NOMO-1 (cell line): ENCODE measurements at regions not wholly inside any gene's neighbourhood (a gene's known extent, or its start where the extent isn't known, plus 50 kb on each side); places are given as distances from the start of the nearest gene placed in this dataset.
"Not testable (repeated sequence)": the region's sequence is repeated elsewhere in the genome, so short reads cannot be mapped to it uniquely, and the experiment has no call there.

Experiments used
- DNase-seq, 2 experiments: peaks; one replicate each; lab custom pipeline; 2025; ENCODE audit not compliant: unreplicated experiment in 2 of 2; lab: John Stamatoyannopoulos, UW

DNA sequence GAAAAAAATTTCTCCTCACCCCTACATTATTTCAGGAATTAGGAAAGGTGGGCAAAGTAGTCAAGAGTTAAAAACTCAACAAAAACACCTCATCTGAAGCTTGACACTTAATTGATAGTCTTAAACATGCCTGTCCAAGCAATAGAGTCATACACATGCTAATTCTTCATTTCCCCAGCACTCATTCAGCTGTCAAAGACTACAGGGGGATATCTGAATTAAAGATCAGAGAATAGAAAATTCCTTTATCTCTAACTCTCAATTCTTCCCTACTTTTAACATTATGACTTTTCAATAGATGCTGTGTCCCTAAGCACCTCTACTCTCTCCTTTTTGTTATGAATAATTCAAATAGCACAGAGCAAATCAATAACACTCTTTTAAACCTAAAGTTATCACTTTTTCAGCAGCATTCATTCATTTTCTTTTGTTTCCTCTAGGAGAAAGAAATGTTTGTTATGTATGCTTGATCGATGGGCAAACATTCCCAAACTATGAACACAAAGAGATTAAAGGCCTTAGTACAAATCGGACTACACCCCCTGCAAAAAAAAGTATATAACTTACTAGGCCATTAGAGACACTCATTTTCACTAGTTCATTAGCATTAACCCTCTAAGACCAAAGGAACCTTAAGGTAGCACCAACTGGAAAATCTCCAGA, 94.9 kb upstream of the SPTLC3 start:
- no peak for DNase-seq

DNA sequence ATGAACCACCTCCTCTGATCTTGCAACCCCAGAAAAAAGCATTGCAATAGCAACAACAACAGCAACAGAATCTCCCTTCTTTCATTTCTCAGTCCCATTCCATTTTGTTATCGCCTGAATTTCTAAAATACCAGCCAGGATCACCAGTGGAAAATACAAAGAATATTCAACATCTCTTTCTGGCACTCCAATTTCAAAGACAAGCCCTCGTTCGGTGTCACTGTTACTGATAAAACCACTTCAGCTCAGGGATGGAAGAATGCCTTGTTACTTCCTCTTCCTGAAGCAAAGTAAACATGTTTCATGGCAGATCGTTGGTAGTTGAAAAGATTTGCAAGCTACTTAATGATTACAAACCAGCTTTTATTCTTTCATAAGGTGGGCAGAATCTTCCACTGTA, 94.0 kb upstream of the SPTLC3 start:
- no peak for DNase-seq

GRCh38 chr20:12916699-12917098, 92.1 kb upstream of the SPTLC3 start:
- DNase-seq: no peak

GRCh38 chr20:12924126-12924525, 84.6 kb upstream of the SPTLC3 start:
- DNase-seq: no peak

DNA sequence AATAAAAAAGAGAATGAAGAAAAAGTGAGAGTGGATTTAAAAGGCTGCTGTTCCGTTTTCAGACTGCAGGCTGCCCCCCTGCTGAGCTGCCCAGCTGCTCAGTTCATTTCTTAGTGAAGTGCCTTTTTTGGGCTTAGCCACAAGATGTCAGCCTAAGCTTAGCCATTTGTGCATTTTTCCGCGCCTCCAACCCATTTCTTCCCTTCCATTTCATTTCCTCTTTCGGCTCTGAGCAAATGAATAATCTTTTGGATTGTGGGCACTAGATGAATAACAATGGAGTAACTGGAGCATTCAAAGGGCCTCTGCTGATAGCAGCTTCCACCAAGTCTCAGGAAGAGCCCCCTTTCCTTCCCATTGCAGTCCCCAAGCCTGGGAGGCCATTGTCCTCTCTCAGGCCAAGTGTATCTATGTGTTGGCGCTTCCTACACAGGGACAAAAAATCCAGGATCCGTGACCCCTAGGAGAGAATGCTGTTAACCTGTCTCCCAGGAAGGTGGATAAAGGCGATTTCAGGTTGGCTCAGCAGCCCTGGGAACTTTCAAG, 83.5 kb upstream of the SPTLC3 start:
- peak; percentile 77 to 80 for DNase-seq

GRCh38 chr20:12925863-12926793, 82.6 kb upstream of the SPTLC3 start:
- no peak for DNase-seq

- DNase-seq: no peak
Observed at GRCh38 chr20:12927489-12927888, 81.3 kb upstream of the SPTLC3 start.

GRCh38 chr20:12928358-12928754, 80.4 kb upstream of the SPTLC3 start:
- no peak for DNase-seq

DNA sequence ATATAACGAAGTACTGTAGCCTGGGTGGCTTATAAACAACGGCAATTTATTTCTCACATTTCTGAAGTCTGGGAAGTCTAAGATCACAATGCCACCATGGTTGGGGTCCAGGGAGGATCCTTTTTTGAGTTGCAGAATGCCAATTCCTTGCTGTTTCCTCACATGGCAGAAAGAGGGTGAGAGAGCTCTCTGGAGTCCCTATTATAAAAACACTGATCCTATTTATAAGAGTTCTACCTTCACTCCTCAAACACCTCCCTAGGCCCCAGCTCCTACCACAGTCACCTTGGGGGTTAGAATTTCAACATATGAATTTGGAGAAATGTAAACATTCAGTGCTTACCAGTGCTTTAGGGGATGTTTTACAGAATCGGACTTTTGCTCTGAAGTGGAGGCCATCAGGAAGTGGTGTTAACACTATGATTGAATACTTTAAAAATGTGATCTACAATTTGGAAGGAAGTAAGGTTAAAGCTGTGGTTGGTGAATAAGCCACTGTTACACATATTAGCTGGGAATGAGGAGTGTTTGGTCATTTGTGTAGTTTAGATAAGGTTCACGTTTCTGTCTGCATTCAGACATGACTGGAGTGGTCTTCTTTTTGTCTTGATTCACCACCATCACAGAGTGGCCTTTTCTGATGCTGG, 79.9 kb upstream of the SPTLC3 start:
- DNase-seq: peak in 1 of 2 experiments; percentile 3

DNA sequence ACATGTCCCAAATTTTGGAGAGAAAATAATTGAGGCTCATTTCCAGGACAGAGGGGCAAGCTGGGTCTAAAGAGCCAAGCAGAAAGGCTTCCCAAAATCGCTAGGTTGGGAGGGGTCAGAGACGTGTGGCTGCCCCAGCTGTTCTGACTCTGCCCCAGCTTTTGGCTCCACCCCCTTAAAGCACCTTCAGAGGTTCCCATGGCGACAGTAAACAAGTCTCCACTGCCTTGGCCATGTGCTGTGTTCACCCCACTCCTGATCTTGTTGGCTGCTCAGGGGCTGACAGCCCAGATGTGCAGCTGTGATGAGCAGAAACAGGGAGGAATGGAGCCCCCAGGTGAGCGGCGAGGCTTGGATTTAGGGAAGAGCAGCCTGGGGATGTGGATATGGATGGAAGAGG, 72.8 kb upstream of the SPTLC3 start:
- no peak for DNase-seq

DNA sequence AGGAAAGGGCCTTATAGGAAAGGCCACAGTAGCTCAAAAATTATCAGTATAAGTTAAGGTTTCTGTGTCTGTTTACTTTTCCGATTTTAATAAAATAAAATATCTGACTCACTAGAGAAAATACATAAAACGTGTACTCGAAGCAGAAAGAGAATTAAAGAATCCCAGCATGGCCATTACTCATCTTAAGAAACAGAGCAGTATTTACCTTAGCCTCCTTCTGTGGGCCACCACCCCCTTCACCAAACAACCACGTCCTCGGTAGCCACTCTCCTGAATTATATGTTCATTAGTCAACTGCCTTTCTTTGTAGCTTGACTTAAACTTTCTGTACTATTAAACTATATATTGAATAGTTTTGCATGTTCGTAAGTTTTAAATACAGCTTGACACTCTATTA, 72.2 kb upstream of the SPTLC3 start:
- DNase-seq: no peak

GRCh38 chr20:12941025-12941424, 67.7 kb upstream of the SPTLC3 start:
- DNase-seq: no peak

DNA sequence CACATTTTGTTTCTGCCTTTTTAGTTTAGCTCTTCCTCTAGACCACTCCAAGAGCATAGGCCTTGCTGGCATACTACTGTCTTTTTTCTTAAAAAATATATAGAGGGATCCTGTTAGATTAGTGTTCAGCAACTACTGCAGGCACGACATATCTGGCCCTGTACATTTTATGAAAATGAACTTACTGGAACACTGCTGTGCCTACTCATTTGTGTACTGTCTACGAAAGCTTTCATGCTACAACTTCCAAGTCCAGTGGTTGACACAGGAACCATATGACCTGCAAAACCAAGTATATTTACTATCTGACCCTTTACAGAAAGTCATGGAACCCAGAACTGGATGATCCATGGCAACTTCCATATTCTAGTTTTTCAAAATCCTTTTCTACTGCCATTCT, 66.6 kb upstream of the SPTLC3 start:
- no peak for DNase-seq

GRCh38 chr20:12946789-12947188, 62.0 kb upstream of the SPTLC3 start:
- no peak for DNase-seq

DNA sequence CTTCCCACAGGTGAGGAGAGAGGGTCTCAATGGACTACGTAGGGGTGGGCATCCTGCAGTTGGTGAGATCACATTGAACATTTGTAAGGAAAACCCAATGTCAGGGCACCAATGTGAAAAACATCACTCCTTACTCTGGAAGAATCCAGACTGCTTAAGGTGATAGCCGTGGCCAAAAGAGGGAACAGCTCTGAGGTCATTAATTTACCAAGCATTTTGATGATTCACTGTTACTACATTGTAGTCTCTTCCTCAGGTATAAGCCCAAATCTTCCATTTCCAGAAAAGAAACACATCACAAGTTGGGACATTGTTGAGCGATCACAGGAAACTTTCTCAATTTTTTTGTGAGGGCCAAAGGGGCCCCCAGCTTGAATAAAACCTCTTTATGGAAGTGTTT, 61.1 kb upstream of the SPTLC3 start:
- no peak for DNase-seq

DNA sequence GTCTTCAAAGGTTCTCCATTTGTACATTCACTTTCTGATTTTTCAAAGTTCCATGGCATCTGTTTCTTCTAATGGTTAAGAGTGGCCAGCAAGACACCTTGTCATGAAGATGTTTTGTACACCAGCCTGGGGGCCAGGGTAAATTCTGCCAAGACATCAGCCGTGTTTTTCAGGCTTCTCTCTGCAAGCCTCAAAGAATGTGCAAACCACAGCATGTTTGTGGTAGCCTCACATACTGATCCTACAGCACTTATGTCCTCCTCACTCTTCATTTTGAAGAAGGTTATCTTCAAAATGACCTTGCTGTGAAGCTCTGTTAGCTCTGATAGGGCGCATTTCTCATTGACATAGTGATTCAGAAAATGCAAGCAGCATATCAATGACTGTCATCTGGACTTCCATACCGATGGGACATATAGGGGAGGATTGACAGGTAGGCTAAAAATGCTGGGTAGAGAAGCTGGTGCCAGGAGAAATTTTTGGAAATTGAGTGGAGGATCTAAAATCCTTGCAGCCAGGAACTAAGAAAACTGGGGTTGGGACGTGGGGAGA, 59.3 kb upstream of the SPTLC3 start:
- DNase-seq: no peak

DNA sequence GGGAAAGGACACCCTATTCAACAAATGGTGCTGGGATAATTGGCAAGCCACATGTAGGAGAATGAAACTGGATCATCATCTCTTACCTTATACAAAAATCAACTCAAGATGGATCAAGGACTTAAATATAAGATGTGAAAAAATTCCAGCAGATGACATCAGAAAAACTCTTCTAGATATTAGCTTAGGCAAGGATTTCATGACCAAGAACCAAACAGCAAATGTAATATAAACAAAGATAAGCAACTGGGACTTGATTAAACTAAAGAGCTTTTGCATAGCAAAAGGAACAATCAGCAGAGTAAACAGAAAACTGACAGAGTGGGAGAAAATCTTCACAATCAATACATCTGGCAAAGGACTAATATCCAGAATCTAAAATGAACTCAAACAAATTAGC, 54.5 kb upstream of the SPTLC3 start:
- DNase-seq: not testable (repeated sequence)

GRCh38 chr20:12955611-12956010, 53.2 kb upstream of the SPTLC3 start:
- DNase-seq: no peak

GRCh38 chr20:12956303-12956702, 52.5 kb upstream of the SPTLC3 start:
- no peak for DNase-seq

- no peak for DNase-seq
Observed at GRCh38 chr20:12957968-12958367, 50.8 kb upstream of the SPTLC3 start.
